Ectodermal cell (in vitro differentiated cells): ENCODE measurements at regions not wholly inside any gene's neighbourhood (a gene's known extent, or its start where the extent isn't known, plus 50 kb on each side); places are given as distances from the start of the nearest gene placed in this dataset.
"Not testable (repeated sequence)": the region's sequence is repeated elsewhere in the genome, so short reads cannot be mapped to it uniquely, and the experiment has no call there.

Source experiments
- H3K27ac ChIP-seq: 2 replicates; pipeline ENCODE4 v1.7.0; 2013; ENCODE audit warnings: mild to moderate bottlenecking, low read depth, low read length; ENCODE audit not compliant: insufficient read depth, poor library complexity, severe bottlenecking
- H3K27me3 ChIP-seq: 2 replicates; pipeline ENCODE4 v1.7.0; 2013; ENCODE audit warnings: mild to moderate bottlenecking, low read length; ENCODE audit not compliant: insufficient read depth, control insufficient read depth, poor library complexity, severe bottlenecking
- H3K36me3 ChIP-seq: one replicate; pipeline ENCODE4 v1.7.0; 2013; ENCODE audit warnings: low read length; ENCODE audit not compliant: control insufficient read depth, insufficient read depth
- H3K4me1 ChIP-seq: one replicate; pipeline ENCODE4 v1.7.0; 2013; ENCODE audit warnings: low read length; ENCODE audit not compliant: control insufficient read depth, insufficient read depth
- H3K4me3 ChIP-seq: 2 replicates; pipeline ENCODE4 v1.7.0; 2013; ENCODE audit warnings: low read depth, low read length, control low read depth; ENCODE audit not compliant: insufficient read depth
- H3K9me3 ChIP-seq: 2 replicates; pipeline ENCODE4 v1.7.0; 2013; ENCODE audit warnings: mild to moderate bottlenecking, low read length, moderate library complexity; ENCODE audit not compliant: control insufficient read depth
- WGBS, 2 experiments: methylation state at CpG; one replicate each; pipeline ENCODE4 v1.1.7; 2013; ENCODE audit warnings: missing lambda C conversion rate in 2 of 2; 5-methylcytosine and 5-hydroxymethylcytosine counted together

GRCh38 chr6:133129556-133129955, 111.6 kb upstream of the EYA4 start:
- H3K27me3 ChIP-seq, result no peaks in the 10 kb centered on the region
- H3K27ac ChIP-seq, result no peak overlapping the region
- no peaks in the 10 kb centered on the region for H3K9me3 ChIP-seq
- H3K4me3 ChIP-seq, result no peak overlapping the region
- 95 to 100% methylated on average over 1 of the region's 1 CpG for WGBS, 2 experiments
- peaks cover 6% of the 10 kb centered on the region for H3K4me1 ChIP-seq
- H3K36me3 ChIP-seq, result no peaks in the 10 kb centered on the region

- WGBS, 2 experiments, result 76 to 84% methylated on average over 2 of the region's 2 CpGs
- no peaks in the 10 kb centered on the region for H3K9me3 ChIP-seq
- no peaks in the 10 kb centered on the region for H3K36me3 ChIP-seq
- H3K27ac ChIP-seq, result no peak overlapping the region
- peaks cover 6% of the 10 kb centered on the region for H3K4me1 ChIP-seq
- no peaks in the 10 kb centered on the region for H3K27me3 ChIP-seq
- H3K4me3 ChIP-seq, result no peak overlapping the region
Measured at GRCh38 chr6:133130863-133131262, 110.3 kb upstream of the EYA4 start.

- no peaks in the 10 kb centered on the region for H3K27me3 ChIP-seq
- WGBS, 2 experiments, result 94 to 96% methylated on average over 9 to 10 of the region's 10 CpGs
- no peak overlapping the region for H3K4me3 ChIP-seq
- no peak overlapping the region for H3K27ac ChIP-seq
- H3K4me1 ChIP-seq, result peaks cover 6% of the 10 kb centered on the region
- no peaks in the 10 kb centered on the region for H3K36me3 ChIP-seq
- H3K9me3 ChIP-seq, result no peaks in the 10 kb centered on the region
Measured at GRCh38 chr6:133131621-133132465, 109.3 kb upstream of the EYA4 start.

- Histone ChIP-seq H3K27me3 (no peaks in the 10 kb centered on the region), H3K27ac (no peak overlapping the region), H3K4me1 (peaks cover 6% of the 10 kb centered on the region), H3K4me3 (no peak overlapping the region), H3K9me3 (no peaks in the 10 kb centered on the region), H3K36me3 (no peaks in the 10 kb centered on the region)
- 84 to 89% methylated on average over 12 of the region's 12 CpGs for WGBS, 2 experiments
Measured at GRCh38 chr6:133132466-133132971, 108.6 kb upstream of the EYA4 start.

GRCh38 chr6:133136177-133136880, 104.8 kb upstream of the EYA4 start:
- no peaks in the 10 kb centered on the region for H3K27me3 ChIP-seq
- H3K27ac ChIP-seq, result no peak overlapping the region
- no peaks in the 10 kb centered on the region for H3K36me3 ChIP-seq
- peaks cover 6% of the 10 kb centered on the region for H3K4me1 ChIP-seq
- no peaks in the 10 kb centered on the region for H3K9me3 ChIP-seq
- no peak overlapping the region for H3K4me3 ChIP-seq
- 91 to 98% methylated on average over 1 of the region's 1 CpG for WGBS, 2 experiments

- H3K4me3 ChIP-seq, H3K4me1 ChIP-seq: not testable (repeated sequence)
- 89 to 92% methylated on average over 29 to 30 of the region's 30 CpGs for WGBS, 2 experiments
Measured at GRCh38 chr6:133147470-133148184, 93.5 kb upstream of the EYA4 start.

GRCh38 chr6:133156689-133157088, 84.5 kb upstream of the EYA4 start:
- no peak overlapping the region for H3K27ac ChIP-seq
- no peaks in the 10 kb centered on the region for H3K4me1 ChIP-seq
- no peaks in the 10 kb centered on the region for H3K9me3 ChIP-seq
- no peaks in the 10 kb centered on the region for H3K36me3 ChIP-seq
- no peaks in the 10 kb centered on the region for H3K27me3 ChIP-seq
- no peak overlapping the region for H3K4me3 ChIP-seq
- WGBS, 2 experiments, result 56% methylated on average over 1 of the region's 1 CpG; no CpG with 5 or more reads in 1 of the 2 experiments

More at GRCh38 chr6:133147470-133148184, 93.5 kb upstream of the EYA4 start:
- not testable (repeated sequence) for H3K36me3 ChIP-seq, H3K27ac ChIP-seq, H3K27me3 ChIP-seq, H3K9me3 ChIP-seq

- H3K27me3 ChIP-seq, result no peaks in the 10 kb centered on the region
- no peaks in the 10 kb centered on the region for H3K9me3 ChIP-seq
- H3K4me1 ChIP-seq, result no peaks in the 10 kb centered on the region
- 100% methylated on average over 2 of the region's 2 CpGs for WGBS, 2 experiments
- H3K27ac ChIP-seq, result no peak overlapping the region
- no peaks in the 10 kb centered on the region for H3K36me3 ChIP-seq
- no peak overlapping the region for H3K4me3 ChIP-seq
Measured at GRCh38 chr6:133157995-133158394, 83.2 kb upstream of the EYA4 start.

GRCh38 chr6:133159255-133159795, 81.8 kb upstream of the EYA4 start:
- Histone ChIP-seq H3K27me3 (no peaks in the 10 kb centered on the region), H3K4me3 (no peak overlapping the region), H3K9me3 (no peaks in the 10 kb centered on the region), H3K36me3 (no peaks in the 10 kb centered on the region), H3K4me1 (no peaks in the 10 kb centered on the region), H3K27ac (no peak overlapping the region)
- WGBS, 2 experiments, result 65 to 77% methylated on average over 1 to 2 of the region's 2 CpGs
